Mesothelial cell of epicardium (in vitro differentiated cells): ENCODE measurements at regions not wholly inside any gene's neighbourhood (a gene's known extent, or its start where the extent isn't known, plus 50 kb on each side); places are given as distances from the start of the nearest gene placed in this dataset.

Experiments
- DNase-seq, 2 experiments: peaks; one replicate each; pipeline ENCODE4 v3.0.0; 2021; ENCODE audit warnings: low spot score in 2 of 2; ENCODE audit not compliant: unreplicated experiment in 2 of 2
- H3K27ac Mint-ChIP-seq: 2 replicates; pipeline ENCODE4 v1.8.0; 2021; ENCODE audit warnings: mixed read lengths
- H3K27me3 Mint-ChIP-seq: 2 replicates; pipeline ENCODE4 v1.8.0; 2021; ENCODE audit warnings: low read depth, mixed read lengths
- H3K36me3 Mint-ChIP-seq: 2 replicates; pipeline ENCODE4 v1.8.0; 2021; ENCODE audit warnings: mixed read lengths
- H3K4me1 Mint-ChIP-seq: 2 replicates; pipeline ENCODE4 v1.8.0; 2021; ENCODE audit warnings: mixed read lengths
- H3K4me3 Mint-ChIP-seq: 2 replicates; pipeline ENCODE4 v1.8.0; 2021; ENCODE audit warnings: mild to moderate bottlenecking, moderate library complexity, mixed read lengths
- H3K9me3 Mint-ChIP-seq: 2 replicates; pipeline ENCODE4 v1.8.0; 2021; ENCODE audit warnings: mixed read lengths
- CTCF ChIP-seq: fragments of 200-600 bp; sonication (generic); IDR thresholded peaks from one replicate; pipeline ENCODE4 v1.5.0; 2021; ENCODE audit warnings: antibody characterized with exemption; ENCODE audit not compliant: unreplicated experiment

- H3K9me3 Mint-ChIP-seq: no peaks in the 10 kb centered on the region
- H3K36me3 Mint-ChIP-seq: no peaks in the 10 kb centered on the region
- no peak overlapping the region for H3K27ac Mint-ChIP-seq
- peaks cover 2% of the 10 kb centered on the region for H3K4me1 Mint-ChIP-seq
- DNase-seq: no peak
- no peaks in the 10 kb centered on the region for H3K27me3 Mint-ChIP-seq
- H3K4me3 Mint-ChIP-seq: no peak overlapping the region
- TF ChIP-seq CTCF: no peak
Measured at GRCh38 chr1:56267611-56268010, 311.8 kb downstream of the PLPP3 start.

- TF ChIP-seq CTCF: no peak
- Mint-ChIP-seq H3K36me3 (no peaks in the 10 kb centered on the region), H3K4me3 (no peak overlapping the region), H3K9me3 (no peaks in the 10 kb centered on the region), H3K27me3 (no peaks in the 10 kb centered on the region), H3K4me1 (peaks cover 2% of the 10 kb centered on the region), H3K27ac (no peak overlapping the region)
- DNase-seq: no peak
Measured at GRCh38 chr1:56266359-56266758, 313.0 kb downstream of the PLPP3 start.

- no peak overlapping the region for H3K4me3 Mint-ChIP-seq
- DNase-seq: no peak
- peaks cover under 1% of the 10 kb centered on the region for H3K9me3 Mint-ChIP-seq
- no peak overlapping the region for H3K27ac Mint-ChIP-seq
- peaks cover 2% of the 10 kb centered on the region for H3K4me1 Mint-ChIP-seq
- no peak for TF ChIP-seq CTCF
- H3K27me3 Mint-ChIP-seq: no peaks in the 10 kb centered on the region
- H3K36me3 Mint-ChIP-seq: no peaks in the 10 kb centered on the region
Measured at GRCh38 chr1:56265216-56265615, 314.1 kb downstream of the PLPP3 start.

GRCh38 chr1:56263908-56264307 lies 315.5 kb downstream of the PLPP3 start:
- DNase-seq: no peak
- Mint-ChIP-seq H3K36me3 (no peaks in the 10 kb centered on the region), H3K9me3 (peaks cover 5% of the 10 kb centered on the region), H3K4me1 (peaks cover 2% of the 10 kb centered on the region), H3K27me3 (no peaks in the 10 kb centered on the region), H3K27ac (no peak overlapping the region), H3K4me3 (no peak overlapping the region)
- TF ChIP-seq CTCF: no peak

GRCh38 chr1:56258371-56258770 lies 321.0 kb downstream of the PLPP3 start:
- H3K36me3 Mint-ChIP-seq: no peaks in the 10 kb centered on the region
- no peak overlapping the region for H3K27ac Mint-ChIP-seq
- no peak overlapping the region for H3K4me3 Mint-ChIP-seq

More at GRCh38 chr1:56258371-56258770, 321.0 kb downstream of the PLPP3 start:
- no peak for TF ChIP-seq CTCF
- Mint-ChIP-seq H3K27me3 (no peaks in the 10 kb centered on the region), H3K9me3 (peaks cover 5% of the 10 kb centered on the region), H3K4me1 (peaks cover 11% of the 10 kb centered on the region)
- DNase-seq: no peak
